SK-MEL-5 (cell line): ENCODE measurements at regions not wholly inside any gene's neighbourhood (a gene's known extent, or its start where the extent isn't known, plus 50 kb on each side); places are given as distances from the start of the nearest gene placed in this dataset.

Source experiments
- DNase-seq: peaks from one replicate; pipeline ENCODE4 v3.0.0-alpha.2; 2016; ENCODE audit warnings: low read depth, low spot score
- in situ Hi-C: cut with HindIII; loops from 2 replicates; pipeline ENCODE4 v1.10.0; 2016; ENCODE audit warnings: low sequenced_read_pairs, high pct_unique_total_duplicates, low pct_unique_long_range_greater_than_20kb
- small RNA-seq, 2 experiments: library from RNA; depleted of rRNA; stranded (forward); fragments of <200 nt; gene quantifications; one replicate each; pipeline ENCODE3, GENCODE V24; 2014

- in situ Hi-C loops, result no loop called here
- no peak for DNase-seq
These were observed 83.5 kb upstream of the FSHB start for GRCh38 chr11:30147293-30147692.

- DNase-seq, result no peak
- in situ Hi-C loops, result no loop called here
These were observed 80.8 kb upstream of the FSHB start for GRCh38 chr11:30149998-30150397.

DNA sequence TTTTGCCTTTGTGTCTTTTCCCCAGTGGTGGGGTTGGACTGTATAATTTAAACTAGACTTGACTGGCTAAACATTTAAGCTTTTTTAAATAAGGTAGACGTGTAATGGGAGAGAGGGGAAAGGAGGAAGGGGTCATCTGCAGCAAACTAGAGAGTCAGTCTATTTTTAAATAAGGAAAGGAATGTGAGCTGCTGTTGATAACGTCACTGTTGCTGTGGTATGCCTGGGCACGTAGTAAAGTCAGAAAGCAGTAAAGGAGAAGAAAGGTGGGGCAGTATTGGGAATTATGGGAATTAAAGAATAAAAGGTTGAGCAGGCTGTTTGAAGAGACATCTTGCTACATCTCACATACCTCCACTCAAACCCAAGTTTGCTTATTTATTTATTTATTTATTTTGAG is 80.4 kb upstream of the FSHB start:
- in situ Hi-C loops, result no loop called here
- no peak for DNase-seq

DNA sequence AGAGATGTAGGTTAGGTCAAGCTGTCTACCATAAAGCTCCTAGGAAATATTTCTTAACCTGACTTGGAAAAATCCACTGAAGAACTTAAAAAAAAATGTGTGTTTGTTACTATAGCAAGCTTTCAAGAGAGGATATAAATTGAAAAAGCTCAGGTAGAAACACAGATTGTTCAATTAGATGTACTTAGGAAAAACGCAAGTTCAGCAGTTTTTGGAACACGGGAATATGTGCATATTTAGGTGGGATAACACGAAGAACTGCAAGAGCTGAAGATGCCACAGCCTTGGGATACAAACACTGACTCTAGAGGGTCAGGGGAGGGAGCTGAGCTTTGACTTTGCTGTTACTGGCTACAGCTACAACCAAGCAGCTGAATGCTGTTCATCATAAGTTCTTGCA is 77.8 kb upstream of the FSHB start:
- in situ Hi-C loops, result no loop called here
- DNase-seq, result no peak

- in situ Hi-C loops, result no loop called here
- DNase-seq, result no peak
These were observed 75.4 kb upstream of the FSHB start for GRCh38 chr11:30155428-30155827.

DNA sequence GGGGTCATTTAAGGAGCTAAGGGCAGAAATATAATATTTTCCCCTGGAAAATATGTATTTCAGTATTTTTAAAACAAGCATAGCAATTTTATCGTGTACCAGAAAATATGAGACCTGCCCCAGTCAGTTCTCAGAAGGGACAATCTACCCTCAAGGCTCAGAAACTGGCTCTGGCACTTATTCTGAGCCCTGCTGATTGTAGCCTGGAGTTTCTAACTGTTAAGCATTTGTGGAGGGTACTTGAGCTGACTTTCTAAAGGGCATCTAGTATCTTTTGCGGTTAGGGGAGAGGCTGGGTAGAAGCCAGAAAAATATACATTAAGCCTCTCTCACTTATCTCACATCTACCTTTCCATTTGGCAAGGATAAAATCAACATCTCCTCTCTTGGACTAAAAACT is 71.3 kb upstream of the FSHB start:
- no peak for DNase-seq
- in situ Hi-C loops, result no loop called here

- DNase-seq, result no peak
- in situ Hi-C loops, result no loop called here
These were observed 65.2 kb upstream of the FSHB start for GRCh38 chr11:30165652-30166051.

- in situ Hi-C loops, result no loop called here
- DNase-seq, result no peak
These were observed 59.2 kb upstream of the FSHB start for GRCh38 chr11:30171661-30172060.

GRCh38 chr11:30172158-30172557 is 58.7 kb upstream of the FSHB start:
- in situ Hi-C loops, result no loop called here
- DNase-seq, result no peak

GRCh38 chr11:30172883-30173311 is 57.9 kb upstream of the FSHB start:
- in situ Hi-C loops, result no loop called here
- no peak for DNase-seq

GRCh38 chr11:30174265-30175020 is 56.4 kb upstream of the FSHB start:
- no peak for DNase-seq
- in situ Hi-C loops, result no loop called here

Small RNA genes lying in the stretch of these regions (small RNA-seq; reads per million reads assigned to genes)
- 0 reads per million in 2 experiments for gene AL358944.1
